ENCODE measurements at regions not wholly inside any gene's neighbourhood (a gene's known extent, or its start where the extent isn't known, plus 50 kb on each side); places are given as distances from the start of the nearest gene placed in this dataset.

- no peak for TF ChIP-seq SNAI2 (CRISPR knock-in tag; IDR thresholded peaks at IDR 0.05)
- ATAC-seq = no peak
These were observed 830.4 kb upstream of the RGS18 start for GRCh38 chr1:191327868-191328267.

- ATAC-seq = no peak; the same call in 2 of the 3 replicates
- TF ChIP-seq PATZ1 (CRISPR knock-in tag; IDR thresholded peaks at IDR 0.05; ENCODE audit: borderline replicate concordance) (no peak), CREB5 (CRISPR knock-in tag; IDR thresholded peaks at IDR 0.05; ENCODE audit: low read depth) (no peak), BACH2 (CRISPR knock-in tag; IDR thresholded peaks at IDR 0.05; ENCODE audit: borderline replicate concordance) (no peak), OSR1 (CRISPR knock-in tag; IDR thresholded peaks at IDR 0.05) (no peak), TOX (CRISPR knock-in tag; IDR thresholded peaks at IDR 0.05; ENCODE audit: borderline replicate concordance) (no peak), ZNF70 (CRISPR knock-in tag; IDR thresholded peaks at IDR 0.05) (no peak), POU6F1 (CRISPR knock-in tag; IDR thresholded peaks at IDR 0.05; ENCODE audit: borderline replicate concordance, low read depth) (no peak), CSDC2 (CRISPR knock-in tag; IDR thresholded peaks at IDR 0.05) (no peak), ESRRG (CRISPR knock-in tag; IDR thresholded peaks at IDR 0.05) (no peak), RARB (CRISPR knock-in tag; IDR thresholded peaks at IDR 0.05) (no peak), ZNF565 (CRISPR knock-in tag; conservative IDR thresholded peaks at IDR 0.05; ENCODE audit: low read depth) (no peak), ISL1 (CRISPR knock-in tag; IDR thresholded peaks at IDR 0.05) (no peak), ZFP30 (CRISPR knock-in tag; IDR thresholded peaks at IDR 0.05) (no peak), ZFP3 (CRISPR knock-in tag; IDR thresholded peaks at IDR 0.05) (no peak), ZC3H10 (CRISPR knock-in tag; IDR thresholded peaks at IDR 0.05) (no peak)
- TF ChIP-seq, protein P1, sequence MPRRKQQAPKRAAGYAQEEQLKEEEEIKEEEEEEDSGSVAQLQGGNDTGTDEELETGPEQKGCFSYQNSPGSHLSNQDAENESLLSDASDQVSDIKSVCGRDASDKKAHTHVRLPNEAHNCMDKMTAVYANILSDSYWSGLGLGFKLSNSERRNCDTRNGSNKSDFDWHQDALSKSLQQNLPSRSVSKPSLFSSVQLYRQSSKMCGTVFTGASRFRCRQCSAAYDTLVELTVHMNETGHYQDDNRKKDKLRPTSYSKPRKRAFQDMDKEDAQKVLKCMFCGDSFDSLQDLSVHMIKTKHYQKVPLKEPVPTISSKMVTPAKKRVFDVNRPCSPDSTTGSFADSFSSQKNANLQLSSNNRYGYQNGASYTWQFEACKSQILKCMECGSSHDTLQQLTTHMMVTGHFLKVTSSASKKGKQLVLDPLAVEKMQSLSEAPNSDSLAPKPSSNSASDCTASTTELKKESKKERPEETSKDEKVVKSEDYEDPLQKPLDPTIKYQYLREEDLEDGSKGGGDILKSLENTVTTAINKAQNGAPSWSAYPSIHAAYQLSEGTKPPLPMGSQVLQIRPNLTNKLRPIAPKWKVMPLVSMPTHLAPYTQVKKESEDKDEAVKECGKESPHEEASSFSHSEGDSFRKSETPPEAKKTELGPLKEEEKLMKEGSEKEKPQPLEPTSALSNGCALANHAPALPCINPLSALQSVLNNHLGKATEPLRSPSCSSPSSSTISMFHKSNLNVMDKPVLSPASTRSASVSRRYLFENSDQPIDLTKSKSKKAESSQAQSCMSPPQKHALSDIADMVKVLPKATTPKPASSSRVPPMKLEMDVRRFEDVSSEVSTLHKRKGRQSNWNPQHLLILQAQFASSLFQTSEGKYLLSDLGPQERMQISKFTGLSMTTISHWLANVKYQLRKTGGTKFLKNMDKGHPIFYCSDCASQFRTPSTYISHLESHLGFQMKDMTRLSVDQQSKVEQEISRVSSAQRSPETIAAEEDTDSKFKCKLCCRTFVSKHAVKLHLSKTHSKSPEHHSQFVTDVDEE (CRISPR knock-in tag; IDR thresholded peaks at IDR 0.05) = no peak
- TF ChIP-seq, protein P2, sequence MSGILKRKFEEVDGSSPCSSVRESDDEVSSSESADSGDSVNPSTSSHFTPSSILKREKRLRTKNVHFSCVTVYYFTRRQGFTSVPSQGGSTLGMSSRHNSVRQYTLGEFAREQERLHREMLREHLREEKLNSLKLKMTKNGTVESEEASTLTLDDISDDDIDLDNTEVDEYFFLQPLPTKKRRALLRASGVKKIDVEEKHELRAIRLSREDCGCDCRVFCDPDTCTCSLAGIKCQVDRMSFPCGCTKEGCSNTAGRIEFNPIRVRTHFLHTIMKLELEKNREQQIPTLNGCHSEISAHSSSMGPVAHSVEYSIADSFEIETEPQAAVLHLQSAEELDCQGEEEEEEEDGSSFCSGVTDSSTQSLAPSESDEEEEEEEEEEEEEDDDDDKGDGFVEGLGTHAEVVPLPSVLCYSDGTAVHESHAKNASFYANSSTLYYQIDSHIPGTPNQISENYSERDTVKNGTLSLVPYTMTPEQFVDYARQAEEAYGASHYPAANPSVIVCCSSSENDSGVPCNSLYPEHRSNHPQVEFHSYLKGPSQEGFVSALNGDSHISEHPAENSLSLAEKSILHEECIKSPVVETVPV (CRISPR knock-in tag; IDR thresholded peaks at IDR 0.05) = no peak
These were observed 814.4 kb upstream of the RGS18 start for GRCh38 chr1:191343816-191344215.

DNA sequence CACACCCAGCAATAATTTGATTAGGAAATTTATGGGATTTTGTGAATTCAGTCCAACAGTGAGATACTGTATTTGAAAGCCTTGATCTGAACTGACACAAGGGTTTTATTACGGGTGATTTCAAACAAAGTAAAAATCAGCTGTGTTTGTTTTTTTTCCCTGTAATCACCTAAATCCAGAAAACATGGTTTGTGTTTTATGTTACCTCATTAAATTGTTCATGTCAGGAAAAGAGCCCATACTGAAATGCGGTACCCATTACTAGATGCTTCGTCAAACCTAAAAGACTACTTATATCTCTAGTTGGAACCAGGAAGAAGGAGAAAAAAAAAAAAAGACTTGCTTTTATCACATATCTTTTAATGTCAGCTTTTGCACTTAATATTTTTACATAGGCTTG, 811.9 kb upstream of the RGS18 start:
- ATAC-seq = no peak
- TF ChIP-seq GLIS3 (CRISPR knock-in tag; IDR thresholded peaks at IDR 0.05) = no peak
- TF ChIP-seq BACH2 (CRISPR knock-in tag; IDR thresholded peaks at IDR 0.05; ENCODE audit: borderline replicate concordance) = no peak
- no peak for TF ChIP-seq ISL1 (CRISPR knock-in tag; IDR thresholded peaks at IDR 0.05)
- TF ChIP-seq POU6F1 (CRISPR knock-in tag; IDR thresholded peaks at IDR 0.05; ENCODE audit: borderline replicate concordance, low read depth) = no peak
- no peak for TF ChIP-seq TCF4 (CRISPR knock-in tag; IDR thresholded peaks at IDR 0.05; ENCODE audit: borderline replicate concordance)
- no peak for TF ChIP-seq CSDC2 (CRISPR knock-in tag; IDR thresholded peaks at IDR 0.05)
- TF ChIP-seq ARNTL (CRISPR knock-in tag; IDR thresholded peaks at IDR 0.05; ENCODE audit: borderline replicate concordance, low read depth) = no peak
- no peak for TF ChIP-seq OSR1 (CRISPR knock-in tag; IDR thresholded peaks at IDR 0.05)
- TF ChIP-seq ZFP3 (CRISPR knock-in tag; IDR thresholded peaks at IDR 0.05) = no peak
- TF ChIP-seq RARB (CRISPR knock-in tag; IDR thresholded peaks at IDR 0.05) = no peak
- TF ChIP-seq, protein P1 (CRISPR knock-in tag; IDR thresholded peaks at IDR 0.05) = no peak
- TF ChIP-seq, protein P2 (CRISPR knock-in tag; IDR thresholded peaks at IDR 0.05) = no peak
- no peak for TF ChIP-seq ZNF70 (CRISPR knock-in tag; IDR thresholded peaks at IDR 0.05)
- TF ChIP-seq TOX (CRISPR knock-in tag; IDR thresholded peaks at IDR 0.05; ENCODE audit: borderline replicate concordance) = no peak
- TF ChIP-seq SNAI2 (CRISPR knock-in tag; IDR thresholded peaks at IDR 0.05) = no peak
- TF ChIP-seq ZFP30 (CRISPR knock-in tag; IDR thresholded peaks at IDR 0.05) = no peak
- no peak for TF ChIP-seq ZNF8 (CRISPR knock-in tag; IDR thresholded peaks at IDR 0.05)

Data from SK-N-SH treated with all-trans-retinoic acid at 6 μM for 48 hours (cell line).